ENCODE measurements at regions not wholly inside any gene's neighbourhood (a gene's known extent, or its start where the extent isn't known, plus 50 kb on each side); places are given as distances from the start of the nearest gene placed in this dataset.

DNA sequence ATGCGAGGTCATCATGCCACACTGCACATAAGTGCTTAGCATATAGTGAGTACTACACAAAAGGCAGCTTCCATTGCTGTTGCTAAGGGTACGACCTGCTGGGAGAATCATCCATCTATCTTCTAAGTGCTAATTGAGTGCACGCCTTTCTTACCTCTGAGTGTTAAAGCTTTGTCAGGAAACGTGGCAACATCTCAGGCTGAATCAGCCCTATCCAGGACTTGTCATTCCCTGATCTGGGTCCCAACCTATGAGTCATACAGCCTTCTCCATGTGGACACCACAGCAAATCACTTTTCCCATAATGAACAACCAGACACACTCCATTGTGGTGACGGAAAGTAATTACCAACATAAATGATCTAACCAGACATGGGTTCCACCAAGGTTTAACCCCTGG, 201.1 kb upstream of the MAF start:
- no peak for DNase-seq

DNA sequence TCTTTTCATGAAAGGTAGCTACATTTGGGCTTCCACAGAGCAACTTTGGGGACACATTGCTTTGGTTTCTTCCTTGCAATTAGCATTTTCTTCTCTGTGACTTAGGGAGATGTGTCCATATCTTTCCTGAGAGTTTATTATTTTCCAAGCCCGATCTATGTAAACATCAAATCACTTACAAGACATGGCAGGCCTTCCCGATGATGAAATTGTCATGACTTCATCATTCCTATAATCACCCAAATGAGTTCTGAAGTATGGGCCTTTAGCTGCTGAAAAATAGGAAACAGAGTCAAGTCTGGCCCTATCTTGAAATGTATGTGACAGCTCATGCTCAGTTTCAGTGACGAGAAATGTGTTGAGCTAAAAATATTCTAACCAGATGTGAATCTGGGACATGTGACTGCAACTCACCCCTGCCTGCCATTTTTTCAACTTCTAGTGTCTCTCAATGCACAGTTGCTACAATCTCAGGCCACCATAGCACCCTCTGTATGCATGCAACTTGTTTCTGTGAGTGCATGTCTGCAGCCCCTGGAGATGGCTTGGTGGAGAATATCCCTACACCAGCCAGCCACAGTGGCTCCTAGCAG, 199.6 kb upstream of the MAF start:
- no peak for DNase-seq

DNA sequence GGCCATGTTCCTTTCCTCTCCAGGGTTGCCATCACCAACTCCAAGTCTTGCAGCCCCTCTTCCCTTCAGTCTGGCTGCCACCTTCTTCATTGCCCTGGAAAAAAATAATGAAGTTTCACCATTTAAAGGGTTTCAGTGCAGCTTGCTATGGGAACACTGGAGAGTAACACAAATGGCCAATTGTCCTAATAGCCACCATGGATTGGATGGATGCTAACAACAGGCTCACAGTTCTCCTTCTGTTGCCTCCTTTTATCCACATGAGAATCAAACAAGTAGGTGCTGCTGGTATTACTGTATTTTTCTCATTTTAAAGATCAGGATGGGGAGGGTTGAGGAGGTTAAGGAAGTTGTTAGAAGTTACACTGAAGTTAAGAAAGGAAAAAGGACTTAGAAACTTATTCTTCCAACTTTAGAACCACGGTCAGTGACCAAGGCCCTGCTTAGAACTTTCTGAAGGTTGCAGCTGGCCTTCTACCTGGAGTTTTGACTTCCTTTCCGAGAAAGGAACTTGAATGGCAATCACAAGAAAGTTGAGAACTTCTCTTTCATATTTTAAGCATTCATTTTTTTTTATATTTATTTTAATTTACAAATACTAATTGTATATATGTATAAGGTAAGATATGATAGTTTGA, 198.0 kb upstream of the MAF start:
- no peak for DNase-seq

DNA sequence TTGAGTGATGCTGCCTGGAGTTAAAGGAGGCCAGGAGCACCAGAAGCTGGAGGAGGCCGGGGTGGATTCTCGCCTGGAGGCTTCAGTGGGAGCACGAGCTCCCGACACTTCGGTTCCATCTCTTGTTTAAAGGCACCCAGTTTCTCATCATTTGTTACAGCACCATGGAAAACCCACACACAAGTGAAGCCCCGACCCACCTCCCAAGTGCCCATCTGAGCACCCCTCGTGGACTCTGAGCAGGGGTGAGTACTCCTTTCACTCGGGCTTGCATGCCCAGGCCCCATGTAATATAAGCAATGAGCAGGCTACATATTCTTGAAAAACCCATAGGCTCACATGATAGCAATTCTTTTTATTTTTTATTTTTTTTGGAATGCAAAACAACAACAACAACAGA, 196.9 kb upstream of the MAF start:
- DNase-seq: no peak

DNA sequence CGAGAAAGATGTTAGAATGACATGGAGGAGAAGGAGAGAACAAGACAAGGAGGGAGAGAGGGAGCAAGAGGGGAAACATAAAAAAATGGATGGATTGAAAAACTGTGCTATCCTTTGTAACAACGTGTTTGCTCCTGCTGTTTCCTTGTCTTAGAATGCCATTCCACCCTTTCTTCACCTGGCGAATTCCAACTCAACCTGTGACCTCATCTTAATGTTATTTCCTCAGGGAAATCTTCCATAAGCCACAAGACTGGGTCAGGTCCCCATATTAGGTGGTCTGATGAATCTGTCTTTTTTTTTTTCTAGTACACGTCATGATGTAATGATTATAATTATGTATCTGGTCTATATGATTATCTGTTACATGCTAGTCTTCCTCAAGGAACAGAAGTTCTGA, 195.0 kb upstream of the MAF start:
- DNase-seq: no peak

DNA sequence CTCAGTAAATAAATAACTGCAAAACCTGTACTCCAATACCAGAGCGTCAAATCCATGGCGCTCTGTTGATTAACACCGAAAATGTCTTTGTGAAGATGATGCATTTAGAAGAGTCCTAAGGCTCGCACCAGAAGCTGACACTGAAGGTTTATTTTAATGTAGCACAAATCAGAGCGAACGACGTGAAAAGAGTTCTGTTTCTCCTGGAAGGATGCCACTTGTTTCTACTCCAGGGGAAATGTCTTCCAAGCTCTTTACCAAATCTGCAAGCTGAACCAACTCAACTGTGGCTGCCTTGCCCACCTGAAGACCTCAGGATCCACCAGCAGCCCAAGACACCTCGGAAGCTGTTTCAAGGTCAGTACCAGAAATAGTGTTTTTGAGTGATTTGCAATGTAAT, 194.4 kb upstream of the MAF start:
- no peak for DNase-seq

DNA sequence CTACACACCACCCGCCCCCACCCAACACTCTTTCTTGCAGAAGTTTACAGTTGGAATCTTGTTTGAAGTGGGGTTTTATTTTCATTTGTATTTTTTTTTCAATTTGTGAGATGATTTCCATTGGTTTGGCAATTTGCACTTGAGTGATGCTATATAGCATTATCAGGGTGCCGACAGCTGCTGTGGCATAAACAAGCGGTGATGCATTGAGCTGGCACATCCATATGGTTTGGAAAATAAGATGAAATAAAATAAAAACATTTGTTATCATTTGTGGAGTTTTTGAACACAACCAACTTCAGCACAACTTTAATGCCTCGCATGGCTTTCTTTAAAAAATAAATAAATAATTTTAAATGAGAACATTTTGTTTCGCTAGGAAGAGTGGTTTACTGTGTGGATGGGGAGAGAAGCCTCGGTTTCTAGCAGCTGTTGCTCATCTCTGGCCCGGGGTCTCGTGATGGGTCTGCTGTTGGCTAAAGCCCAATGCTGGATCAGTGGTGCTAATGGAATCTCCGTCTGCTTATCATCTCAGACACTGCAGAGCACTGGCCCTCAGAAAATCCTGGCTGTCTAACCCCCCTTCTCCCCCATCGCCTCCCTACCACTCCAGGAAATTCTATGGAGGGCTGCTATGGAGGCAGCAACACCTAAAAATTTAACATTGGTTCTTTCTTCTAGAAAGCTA, 192.3 kb upstream of the MAF start:
- no peak for DNase-seq

DNA sequence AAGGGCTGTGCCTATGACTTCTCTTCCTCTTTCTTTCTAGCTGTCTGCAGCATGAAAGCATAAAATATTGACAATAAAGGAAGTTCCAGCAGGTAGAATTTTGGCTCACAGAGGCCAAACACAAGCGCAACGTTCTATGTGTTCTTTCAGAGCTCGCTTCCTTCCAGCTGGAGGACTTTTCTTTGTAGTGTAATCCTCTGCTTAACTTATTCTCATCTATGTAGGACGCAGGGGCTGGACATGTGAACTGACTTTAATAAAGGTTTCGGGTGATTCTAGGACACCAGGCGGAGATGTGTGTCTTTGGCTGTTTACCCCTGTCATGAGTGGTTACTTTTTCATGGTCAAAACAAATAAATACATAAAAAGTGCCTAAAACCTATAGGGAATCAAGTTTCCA, 191.5 kb upstream of the MAF start:
- no peak for DNase-seq

DNA sequence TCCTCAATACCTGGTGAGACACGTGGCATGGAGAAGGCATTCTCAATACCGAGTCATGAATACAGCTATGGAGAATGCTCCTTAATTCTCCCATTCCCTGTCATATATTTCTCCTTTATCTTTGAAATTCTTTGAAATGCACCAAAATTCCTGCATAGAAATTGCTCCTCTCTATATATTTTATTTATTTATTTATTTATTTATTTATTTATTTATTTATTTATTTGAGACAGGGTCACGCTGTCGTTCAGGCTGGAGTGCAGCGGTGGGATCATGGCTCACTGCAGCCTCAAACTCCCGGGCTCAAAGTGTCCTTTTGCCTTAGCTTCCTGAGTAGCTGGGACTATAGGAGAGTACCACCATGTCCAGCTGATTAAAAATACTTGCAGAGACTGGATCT, 190.3 kb upstream of the MAF start:
- DNase-seq: no peak

DNA sequence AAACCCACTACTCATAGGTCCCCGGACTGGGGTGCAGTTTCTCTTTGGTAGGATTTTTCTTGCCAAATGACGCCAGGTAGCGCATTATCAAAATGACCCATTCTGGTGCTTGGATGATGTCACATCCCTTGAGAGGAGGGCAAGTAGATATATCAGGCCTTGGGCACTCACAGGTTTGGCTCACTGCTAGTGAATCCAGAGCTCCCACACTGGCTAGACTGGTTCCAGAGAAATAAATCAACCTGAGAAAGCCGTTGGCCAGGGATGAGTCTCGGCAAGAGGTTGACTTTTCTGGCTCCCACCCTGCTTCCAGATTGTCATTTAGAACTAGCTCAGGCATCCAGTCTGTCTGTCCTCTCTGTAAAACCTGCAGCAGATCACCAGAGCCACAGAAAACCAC, 188.4 kb upstream of the MAF start:
- DNase-seq: no peak

DNA sequence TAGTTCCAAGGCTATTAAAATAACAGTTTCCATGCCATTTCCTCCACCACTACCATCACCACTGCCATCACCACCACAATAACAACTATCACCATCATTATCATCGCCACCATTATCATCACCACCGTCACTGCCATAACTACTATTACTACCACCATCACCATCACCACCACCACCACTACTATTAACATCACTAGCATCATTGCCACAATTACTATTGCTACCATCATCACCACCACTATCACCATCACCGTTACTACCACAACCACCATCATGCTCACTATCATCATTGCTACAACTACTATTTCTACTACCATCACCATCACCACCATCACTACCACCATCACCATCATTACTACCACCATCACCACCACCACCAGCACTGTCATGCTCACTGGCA, 185.9 kb upstream of the MAF start:
- DNase-seq: no peak

DNA sequence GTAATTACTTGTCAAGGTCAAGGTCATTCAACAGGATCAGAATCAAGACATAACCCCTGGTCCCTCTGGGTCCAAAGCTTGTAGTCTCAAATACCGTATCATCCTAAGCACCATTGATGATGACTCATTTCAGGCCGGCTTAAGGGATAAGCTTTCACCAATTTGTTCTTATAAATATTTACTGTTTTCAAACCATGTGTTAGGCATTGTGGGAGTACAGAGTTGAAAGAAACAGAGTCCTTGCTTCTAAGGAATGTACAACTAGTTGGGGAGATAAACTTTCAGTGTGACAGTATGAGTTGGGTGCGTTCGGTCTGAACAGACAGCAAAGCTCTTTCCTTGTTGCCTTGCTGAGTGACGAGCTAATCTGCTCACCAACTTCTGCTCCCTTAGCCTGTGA, 183.5 kb upstream of the MAF start:
- no peak for DNase-seq

DNA sequence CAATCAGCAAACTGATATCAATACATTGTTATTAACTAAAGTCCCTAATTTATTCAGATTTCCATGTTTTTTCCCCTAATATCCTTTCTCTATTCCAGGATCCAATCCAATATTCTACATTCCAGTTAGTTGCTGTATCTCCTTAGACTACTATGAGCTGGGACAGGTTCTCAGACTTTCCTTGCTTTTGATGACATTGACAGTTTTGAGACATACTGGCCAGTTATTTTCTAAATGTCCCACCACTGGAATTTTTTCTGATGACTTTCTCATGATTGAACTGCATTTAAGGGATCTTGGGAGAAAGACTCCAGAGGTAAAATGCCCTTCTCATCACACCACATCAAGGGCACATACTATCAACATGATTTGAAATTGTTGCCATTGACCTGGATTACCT, 177.1 kb upstream of the MAF start:
- no peak for DNase-seq

DNA sequence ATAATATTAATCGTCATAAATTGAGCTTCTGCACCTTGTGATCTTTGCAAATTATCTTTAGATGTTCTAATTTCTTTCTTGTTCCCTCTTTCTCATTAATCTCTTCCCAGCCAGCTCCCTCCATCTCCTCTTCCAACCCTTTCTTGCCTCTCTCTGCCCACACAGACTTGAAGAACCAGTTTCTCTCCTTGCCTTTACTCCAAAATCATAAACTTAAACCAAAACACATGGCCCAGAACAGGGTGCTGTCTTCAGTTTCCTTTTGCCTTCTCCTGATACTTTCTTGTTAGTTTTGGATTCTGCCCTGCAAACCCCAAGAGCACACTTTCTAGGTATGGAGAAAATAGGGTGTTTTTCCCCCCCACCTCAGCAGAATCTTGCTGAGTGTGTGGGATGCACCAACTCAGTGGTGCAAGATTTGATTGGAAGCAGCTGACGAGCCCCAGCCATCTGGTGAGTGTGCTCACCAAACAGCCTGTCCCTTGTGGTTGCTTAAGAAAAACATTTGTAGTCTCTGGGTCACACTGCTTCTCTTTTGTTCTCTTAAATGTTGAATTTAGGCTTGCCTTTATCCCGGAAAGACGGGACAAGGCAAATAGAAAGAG, 175.8 kb upstream of the MAF start:
- no peak for DNase-seq

DNA sequence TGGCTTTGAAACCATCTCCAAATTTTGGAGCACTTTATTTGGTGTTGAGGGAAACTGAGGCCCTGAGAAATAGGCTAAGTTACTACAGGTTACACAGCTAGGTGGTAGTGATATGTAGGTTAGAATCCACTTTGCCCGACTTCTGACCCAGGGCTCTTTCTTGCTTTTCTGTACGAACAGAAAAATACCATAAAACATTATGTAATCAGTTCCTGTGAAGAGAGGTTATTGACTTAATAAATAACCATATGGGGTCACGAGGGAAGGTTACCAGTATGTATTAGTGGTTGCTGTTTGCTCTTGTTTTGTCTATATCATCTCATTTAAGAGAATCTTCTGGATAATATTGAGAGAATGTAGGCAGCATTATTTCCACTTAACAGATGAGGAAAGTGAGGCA, 172.2 kb upstream of the MAF start:
- DNase-seq: no peak

DNA sequence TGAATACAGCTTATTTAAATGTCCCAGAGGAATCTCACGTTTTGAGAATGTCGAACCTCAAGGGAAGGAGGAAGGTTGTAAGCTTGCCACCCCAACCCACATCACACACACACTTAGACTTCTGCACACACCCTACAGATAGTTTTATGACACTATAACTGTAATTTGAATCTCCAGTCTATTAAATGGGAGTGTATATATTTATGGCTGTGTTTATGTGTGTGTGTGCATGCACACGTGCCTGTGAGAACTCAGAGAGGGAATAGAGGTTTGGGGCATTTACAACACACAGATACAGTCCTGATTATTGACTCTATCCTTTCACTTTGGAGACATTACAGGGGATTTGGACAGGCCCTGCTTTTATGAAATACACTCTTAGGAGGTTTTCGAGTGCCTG, 171.5 kb upstream of the MAF start:
- DNase-seq: no peak

DNA sequence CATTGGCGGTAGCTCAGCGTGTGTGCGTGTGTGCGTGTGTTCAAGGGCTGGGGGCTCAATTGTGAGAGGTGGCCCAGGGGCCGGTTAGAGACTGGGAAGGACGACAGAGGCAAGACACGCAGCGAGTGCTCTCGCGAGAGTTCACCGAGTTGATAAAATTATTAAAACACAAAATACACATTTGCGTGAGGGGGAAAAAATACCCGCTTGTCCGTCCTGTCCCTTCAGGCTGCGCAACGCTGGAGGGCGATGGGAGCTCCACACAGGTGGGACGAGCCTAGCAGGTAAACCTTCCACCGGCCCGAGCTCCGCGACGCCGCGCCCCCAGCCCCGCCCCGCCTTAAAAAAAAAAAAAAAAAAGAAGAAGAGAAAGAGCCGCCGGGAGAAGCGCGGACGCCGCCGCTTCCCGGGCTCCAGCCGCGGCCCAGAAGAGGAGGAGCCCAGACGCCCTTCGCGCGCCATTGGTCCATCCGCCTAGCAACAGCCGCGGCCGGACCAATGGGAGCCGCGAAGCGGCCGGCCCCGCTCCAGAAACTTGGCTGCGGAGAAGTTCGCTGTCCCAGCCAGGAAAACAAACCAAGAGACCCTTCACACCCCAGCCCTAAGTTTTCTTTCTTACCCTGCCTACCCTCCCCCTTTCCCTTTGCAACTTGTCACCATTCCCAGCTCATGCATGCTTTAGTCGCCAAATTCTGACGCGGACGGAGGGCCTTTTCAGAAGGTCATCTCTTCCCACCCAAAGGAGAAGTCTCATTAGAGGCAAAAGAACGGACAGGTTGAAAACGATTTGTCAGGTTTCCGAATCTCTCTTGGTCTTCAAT, 169.9 kb upstream of the MAF start:
- peak; percentile 37 for DNase-seq

DNA sequence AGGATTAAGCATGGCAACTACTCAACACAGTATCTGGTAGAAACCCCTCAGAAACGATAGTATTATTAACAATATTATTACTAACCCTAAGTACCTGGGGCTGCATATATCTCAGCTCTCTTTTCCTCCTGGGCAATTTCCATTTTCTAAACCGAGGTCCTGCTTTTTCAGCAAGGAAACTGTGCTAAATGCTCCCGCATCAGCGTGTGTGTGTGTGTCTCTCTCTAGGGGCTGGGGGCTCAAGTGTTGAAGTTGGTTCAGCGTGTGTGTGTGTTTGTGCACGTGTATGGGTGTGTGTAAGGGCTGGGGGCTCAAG, 169.3 kb upstream of the MAF start:
- no peak for DNase-seq

DNA sequence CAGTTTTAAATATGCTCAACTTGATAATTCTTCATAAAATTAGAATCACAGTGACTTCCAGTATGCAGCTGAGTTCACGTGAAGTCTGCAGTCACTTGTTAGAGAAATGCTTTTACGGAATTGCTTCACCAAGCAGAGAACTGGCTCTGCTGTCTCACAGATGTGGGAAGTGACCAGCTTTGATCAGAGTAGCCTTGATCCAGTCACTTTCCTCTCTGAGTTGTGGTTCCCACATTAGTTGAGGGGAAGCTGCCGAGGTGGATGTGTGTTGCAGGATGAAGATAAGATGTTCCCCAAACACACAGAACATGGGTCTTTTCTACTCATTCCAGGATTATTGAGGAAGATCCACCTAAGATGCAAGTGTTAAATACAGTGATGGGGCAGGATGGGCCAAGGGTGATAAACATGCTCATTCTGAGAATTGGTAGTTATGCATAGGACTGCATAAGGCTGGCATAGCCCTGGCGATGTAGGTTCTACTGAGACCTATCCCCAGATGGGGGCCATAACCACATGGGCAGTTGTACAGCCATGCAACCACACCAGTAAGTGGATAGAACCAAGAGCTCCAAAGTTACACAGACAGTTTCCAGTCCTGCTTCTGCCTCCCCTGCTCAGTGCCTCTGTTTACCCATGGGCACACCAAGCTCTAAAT, 168.9 kb upstream of the MAF start:
- no peak for DNase-seq

DNA sequence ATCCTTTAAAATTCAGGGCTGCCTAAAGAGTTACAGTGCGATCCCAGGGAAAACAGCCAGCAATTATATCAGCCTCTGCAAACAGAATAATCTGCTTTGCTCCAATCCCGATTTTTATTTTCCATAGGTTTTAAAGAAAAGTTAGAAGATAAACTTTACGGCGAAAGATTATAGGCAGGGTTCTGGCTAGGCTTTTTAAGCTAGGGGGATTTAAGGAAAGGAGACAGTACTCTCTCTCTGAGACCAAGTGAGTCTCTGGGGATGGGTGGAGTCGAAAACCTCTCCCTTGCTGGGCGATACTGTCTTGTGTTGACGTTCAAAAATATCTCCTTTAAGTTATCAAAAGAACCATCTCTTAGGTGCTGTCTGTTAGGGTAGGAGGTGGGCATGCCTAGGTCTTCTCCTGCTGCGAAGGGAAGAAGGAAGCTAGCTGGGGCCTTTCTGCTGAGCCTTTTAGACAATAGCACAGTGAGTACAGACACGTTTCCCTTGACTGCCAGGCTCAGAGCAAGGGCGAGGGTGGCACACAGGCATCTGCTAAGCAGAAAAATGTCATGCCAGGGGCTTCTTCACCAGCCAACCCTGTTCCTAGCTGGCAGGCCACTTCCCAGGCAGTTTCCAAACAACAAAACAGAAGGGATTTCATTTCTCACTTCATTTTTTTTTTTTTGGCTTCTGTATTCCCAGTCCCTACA, 167.9 kb upstream of the MAF start:
- no peak for DNase-seq

DNA sequence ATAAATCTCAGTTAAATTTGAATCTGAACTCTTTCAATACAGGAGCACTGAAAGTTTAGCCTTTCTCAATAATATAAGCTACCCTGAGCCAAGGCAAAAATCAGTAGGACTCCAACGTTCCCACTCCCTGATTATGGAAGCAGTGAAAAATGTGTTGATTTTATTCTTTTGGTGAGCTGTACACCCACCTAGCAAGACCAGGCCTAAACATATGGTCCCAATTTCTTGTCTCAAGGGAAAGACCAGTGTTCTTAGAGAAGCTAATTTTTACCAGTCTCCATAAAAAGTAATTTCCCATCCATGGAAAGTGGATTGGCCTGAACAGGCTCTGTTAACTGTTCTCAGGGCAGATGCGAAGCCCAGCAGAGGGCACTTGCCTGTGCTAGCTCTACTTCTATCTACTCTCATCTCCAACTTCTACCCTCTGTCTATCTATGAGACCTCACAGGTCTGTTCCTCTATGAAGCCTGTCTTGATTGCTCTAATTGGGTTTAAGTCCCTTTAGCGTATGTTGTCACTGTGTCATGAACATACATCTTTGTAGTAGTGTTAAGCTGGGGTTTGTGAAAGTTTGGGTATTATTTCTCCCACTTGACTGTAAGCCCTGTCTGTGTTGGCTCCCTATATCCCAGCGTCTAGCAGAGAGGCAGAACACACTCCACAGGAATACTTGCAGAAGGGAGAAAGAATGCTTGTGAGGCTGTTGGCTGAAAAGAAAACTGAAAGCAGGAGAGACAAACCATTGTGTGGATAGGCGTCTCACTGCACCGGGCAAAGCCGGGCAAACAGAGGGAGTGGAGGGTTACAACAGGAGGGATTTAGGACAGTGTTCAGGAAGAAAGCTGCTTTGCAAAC, 167.1 kb upstream of the MAF start:
- no peak for DNase-seq
